ENCODE measurements at regions not wholly inside any gene's neighbourhood (a gene's known extent, or its start where the extent isn't known, plus 50 kb on each side); places are given as distances from the start of the nearest gene placed in this dataset.

DNA sequence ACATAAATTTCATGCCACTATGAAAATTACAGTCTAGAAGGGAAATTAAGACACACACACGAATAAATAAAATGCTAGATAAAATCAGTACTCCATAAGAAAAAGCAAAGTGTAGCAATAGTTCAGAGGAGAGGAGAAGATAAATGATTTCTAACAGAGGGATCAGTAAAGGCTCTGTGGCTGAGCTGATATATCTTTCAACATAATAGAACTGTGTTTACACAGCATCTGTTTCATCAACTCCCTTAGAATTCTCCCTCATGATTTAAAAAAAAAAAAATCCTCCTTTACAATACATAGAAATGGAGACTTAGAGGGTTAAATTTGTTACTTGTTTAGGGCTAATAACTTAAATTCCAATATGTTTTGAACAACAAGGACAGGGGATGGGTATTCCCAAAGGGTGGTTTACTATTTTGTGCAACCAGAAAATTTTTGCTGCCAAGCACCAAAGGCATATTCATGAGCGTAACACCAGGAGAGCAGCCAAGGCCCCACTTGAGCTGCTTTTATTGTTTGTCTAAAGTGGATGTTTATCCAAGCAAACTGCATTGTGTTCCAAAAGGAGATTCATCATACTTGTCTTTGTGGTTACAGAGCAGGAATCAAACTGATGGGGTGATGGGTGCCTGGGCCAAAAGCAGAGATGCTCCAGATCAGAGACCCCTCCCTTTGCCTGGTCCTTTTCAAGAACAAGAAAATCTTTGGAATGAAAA, 162.7 kb downstream of the BMP4 start:
- no peak for DNase-seq

DNA sequence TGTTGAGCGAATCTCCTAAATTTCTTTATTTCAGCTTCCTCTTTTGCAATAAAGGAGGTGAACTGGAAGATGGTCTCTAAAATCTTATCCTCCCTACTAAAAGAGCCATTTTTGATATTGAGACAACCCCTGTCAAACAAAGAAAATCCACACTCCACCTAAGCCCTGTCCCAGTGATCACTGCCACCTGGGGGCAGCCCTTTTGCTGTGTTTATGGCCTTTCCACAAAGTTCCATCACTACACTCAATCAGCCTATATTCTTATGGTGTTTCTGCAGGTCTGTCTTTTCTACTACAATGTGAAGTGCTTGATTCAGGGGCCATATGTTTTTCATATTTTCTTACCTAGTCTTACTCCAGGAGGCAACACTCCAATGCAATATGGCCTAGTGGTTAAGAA, 163.7 kb downstream of the BMP4 start:
- DNase-seq = no peak

DNA sequence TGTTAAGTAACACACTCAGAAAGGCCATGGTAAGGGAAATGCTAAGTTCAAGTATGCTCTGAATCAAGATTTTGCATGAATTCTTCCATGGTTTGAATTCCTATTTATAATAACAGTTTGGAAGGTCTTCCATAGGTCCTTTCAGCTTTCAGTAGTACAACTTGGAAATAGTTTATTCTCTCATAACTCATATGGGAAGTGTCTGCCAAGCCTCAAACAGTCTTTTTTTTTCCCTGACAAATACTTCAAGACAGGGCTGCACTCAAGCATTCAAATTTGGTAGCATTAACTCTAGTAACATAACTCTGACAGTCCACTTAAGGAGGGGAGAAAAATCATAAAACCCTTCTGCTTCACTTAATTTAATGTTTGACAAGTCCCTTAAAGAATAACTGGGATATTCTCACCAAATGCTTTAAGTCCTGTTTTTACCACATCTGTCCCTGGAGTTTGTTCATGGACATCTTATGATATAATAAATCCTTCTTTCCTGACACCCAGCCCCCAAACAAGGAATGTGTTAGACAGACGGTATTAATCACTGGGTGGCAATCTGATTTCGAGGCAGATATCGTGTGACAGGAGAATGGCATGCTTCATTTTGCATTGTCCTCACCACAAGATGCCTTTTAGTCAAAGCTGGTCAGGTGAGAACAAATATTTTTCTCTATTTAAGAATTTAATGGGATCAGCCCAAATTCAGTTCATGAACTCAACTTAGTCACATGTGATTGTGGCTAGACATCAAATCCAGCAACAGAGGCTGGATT, 165.7 kb downstream of the BMP4 start:
- no peak for DNase-seq

DNA sequence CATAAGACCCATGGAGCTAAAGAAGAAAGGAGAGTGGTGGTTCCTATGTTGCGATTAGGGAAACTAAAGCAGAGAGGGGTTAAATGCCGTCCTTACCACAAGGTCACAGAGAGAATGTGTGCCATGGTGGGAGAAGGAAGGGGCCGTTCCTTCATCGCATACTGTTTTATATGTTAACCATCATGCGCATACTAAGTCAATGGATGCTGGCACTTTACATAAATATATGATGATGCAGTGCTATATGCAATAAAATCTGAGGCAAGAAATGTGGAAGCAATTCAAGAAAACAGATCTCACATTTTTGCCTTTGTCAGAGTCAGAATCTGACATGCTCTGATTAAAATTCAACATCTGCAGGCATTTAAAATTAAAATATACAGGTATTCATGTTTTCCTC, 168.1 kb downstream of the BMP4 start:
- no peak for DNase-seq

DNA sequence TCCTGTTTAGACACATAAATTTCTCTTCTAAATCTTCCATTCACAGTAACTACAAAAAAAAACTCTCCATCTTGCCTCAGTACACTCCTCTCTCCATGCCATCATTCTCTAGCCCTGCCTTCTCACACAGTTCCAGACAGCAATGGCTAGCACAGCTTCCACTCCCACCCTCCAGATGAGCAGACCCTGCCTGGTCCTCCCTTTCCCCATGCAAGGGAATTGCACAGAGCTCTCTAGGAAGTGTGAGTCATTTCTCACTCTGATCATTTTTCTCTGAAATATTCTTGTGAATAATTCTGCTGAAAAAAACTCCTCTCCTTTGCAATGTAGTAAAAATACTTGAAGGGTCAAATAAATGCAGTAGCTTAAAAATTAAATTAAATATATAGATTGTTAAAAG, 170.6 kb downstream of the BMP4 start:
- DNase-seq = no peak

DNA sequence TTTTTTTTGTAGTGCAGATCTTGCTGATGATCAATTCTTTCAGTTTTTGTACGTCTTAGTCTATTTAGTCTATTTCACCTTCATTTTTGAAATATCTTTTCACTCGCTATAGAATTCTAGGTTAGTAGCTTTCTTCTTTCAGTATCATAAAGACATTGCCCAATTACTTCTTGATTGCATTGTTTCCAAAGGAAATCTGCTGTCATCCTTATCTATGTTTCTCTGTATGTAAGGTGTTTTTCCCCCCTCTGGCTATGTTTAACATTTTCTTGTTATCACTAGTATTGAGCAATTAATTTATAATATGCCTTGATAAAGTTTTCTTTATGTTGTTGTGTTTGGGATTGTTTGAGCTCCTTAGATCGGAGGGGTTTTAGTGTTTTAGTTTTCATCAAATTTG, 171.9 kb downstream of the BMP4 start:
- DNase-seq = no peak

DNA sequence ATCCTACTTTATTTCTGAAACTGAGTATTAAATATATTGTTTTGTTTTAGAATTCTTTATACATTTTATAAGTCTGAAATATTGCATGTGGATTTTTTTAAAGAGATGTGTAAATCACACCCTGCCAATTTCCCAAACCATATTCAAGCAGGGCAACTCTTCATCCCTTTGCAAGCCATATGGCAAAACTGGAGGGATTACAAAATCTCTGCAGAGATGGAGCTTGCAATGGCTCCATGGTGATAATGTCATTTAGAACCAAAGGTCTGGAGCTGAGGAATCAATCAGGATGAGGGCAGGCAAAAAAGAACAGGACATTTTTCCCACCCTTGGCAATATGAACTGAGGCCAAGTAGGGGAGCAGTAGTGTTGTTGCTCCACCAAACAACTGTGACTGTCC, 173.4 kb downstream of the BMP4 start:
- no peak for DNase-seq

DNA sequence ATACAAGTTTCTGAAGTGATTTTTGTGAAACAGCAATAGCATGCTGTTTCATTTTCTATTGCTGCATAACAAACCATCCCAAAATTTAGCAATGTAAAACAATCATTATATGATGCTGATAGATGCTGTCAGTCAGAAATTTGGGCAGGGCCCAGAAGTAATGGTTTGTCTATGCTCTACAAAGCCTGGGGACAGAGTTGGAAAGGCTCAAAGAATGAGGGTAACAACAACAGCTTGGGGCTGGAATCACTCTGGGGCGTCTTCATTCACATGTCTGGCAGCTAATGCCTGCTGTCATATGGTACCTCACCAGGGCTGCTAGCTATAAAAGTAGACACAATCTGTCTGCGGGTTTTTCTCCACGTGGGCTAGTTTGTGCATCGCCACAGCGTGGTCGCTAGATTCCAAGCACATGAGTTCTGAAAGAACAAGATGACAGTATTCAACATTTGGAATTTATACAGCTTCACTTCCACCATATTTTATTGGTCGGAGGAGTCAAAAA, 176.5 kb downstream of the BMP4 start:
- DNase-seq = no peak

DNA sequence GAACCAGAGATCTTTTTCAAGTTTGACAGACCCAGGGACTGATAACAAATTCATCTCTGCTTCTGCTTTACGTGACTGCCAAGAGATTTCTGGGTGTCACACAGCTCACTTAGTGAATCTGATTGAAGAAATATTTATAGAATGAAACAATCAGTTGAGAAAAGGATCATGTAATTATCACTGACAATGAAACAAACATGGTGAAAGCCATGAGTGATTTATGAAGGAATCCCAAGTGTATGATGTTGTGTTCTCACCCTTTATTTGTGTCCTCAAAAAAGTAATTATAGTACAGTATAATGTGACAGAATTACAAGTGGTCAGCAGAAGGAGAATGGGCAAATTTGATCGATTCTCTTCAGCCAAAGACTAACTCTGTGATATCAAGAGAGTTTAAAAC, 177.3 kb downstream of the BMP4 start:
- DNase-seq = no peak

DNA sequence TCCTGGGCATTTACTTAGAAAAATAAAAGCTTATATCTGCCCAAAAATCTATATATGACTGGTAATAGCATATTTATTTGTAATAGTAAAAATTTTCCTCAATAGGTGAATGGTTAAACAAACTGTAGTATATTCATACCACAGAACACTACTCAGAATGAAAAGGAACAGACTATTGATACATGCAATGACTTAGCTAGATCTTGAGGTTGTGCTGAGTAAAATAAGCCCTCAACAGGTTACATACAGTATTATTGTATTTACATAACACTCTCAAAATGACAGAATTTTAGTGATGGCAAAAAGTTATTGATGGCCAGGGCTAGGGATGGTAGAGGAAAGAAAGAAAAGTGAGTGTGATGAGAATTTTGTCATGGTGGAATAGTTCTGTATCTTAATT, 178.4 kb downstream of the BMP4 start:
- no peak for DNase-seq

DNA sequence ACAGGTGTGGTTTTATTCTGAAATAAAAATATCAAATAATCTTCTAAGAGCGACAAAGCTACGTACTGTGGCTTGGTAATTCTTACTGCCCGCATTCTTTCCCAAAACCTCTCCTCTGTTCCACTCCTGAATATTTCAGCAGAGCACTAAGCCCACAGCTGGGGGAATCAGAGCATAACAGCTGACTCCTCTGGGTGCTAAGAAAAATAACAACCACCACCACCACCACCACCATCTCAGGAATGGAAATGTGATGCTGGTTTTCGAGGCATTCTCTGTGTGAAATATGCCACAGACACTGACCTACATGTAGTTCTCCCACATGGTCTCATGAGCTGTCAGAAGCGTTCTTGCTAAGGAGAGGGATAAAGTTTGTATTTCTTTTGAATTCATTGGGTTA, 183.7 kb downstream of the BMP4 start:
- no peak for DNase-seq

DNA sequence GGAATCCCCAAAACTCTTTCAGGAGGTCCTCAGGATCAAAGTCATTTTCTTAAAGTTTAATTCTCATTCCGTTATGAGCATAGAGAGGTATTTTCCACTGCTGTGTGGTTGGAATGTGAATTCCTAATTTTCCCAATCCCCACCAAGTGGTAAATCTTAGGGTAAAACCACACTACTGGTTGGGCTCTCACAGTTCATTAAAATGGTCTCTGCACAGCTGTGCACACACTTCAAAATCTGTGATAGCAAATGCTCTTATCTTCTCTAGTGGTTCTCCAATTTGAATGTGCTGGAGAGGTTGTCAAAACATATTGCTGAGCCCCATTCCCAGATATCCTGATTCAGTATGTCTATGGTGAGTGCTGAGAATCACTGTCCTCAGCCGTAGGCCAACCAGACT, 189.1 kb downstream of the BMP4 start:
- DNase-seq = no peak

DNA sequence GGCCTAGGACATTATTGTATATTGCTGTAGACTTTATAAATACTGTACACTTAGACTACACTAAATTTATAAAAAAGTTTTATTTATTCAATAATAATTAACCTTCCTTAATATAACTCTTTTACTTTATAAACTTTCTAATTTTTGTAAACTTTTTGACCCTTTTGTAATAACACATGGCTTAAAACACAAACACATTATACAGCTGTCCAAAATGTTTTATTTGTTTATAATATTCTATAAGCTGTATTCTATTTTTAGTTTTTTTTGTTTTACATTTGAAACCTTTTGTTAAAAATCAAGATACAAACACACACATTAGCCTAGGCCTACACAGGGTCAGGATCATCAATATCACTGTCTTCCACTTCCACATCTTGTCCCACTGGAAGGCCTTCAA, 190.0 kb downstream of the BMP4 start:
- DNase-seq = no peak

DNA sequence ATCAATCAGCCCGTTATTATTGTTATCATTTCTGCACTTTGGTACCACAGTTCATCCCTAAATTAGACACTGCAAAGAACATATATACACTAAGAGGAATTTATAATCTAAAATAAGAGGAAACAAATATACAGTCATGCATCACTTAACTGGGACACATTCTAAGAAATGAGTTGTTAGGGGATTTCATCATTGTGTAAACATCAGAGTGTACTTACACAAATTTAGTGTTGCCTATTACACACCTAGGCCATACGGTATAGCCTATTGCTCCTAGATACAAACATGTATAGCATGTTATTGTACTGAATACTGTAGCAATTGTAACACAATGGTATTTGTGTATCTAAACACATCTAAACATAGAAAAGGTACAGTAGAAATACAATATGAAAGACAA, 190.5 kb downstream of the BMP4 start:
- DNase-seq = no peak

DNA sequence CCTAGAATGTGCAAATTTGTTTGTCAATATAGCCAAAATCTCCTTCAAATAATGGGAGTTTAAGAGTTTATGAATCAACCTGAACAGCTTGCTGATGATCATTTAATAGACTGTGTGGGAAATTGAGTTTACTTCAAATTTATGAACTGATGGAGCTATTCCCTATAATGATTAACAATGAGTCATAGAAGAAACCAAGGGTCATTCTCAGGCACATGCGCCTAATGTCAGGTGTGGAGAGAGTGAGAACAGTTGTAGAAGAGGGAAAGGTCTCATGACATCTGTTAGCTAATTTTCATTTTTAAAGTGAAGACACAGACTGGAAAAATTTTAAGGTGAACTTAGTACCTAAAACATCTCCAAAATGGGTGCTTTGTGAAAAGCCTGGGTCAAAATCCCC, 191.8 kb downstream of the BMP4 start:
- DNase-seq = no peak

DNA sequence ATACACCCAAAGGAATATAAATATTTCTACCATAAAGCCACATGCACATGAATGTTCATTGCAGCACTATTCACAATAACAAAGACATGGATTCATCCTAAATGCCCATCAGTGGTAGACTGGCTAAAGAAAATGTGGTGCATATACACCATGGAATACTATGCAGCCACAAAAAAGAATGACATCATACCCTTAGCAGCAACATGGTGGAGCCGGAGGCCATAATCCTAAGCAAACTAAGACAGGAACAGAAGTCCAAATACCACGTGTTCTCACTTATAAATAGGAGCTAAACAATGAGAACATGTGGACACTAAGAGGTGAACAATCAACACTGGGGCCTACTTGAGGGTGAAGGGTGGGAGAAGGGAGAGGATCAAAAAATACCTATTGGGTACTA, 198.5 kb downstream of the BMP4 start:
- no peak for DNase-seq

DNA sequence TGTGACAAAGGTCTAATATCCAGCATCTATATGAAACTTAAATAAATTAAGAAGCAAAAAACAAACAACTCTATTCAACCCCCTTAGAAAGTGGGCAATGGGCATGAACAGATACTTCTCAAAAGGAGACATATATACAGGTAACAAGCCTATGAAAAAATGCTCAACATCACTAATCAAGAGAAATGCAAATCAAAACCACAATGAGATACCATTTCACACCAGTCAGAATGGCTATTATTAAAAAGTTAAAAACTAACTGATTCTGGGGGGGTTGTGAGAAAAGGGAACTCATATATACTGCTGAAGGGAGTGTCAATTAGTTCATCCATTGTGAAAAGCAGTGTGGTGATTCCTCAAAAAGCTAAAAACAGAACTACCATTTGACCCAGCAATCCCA, 198.9 kb downstream of the BMP4 start:
- DNase-seq = no peak

DNA sequence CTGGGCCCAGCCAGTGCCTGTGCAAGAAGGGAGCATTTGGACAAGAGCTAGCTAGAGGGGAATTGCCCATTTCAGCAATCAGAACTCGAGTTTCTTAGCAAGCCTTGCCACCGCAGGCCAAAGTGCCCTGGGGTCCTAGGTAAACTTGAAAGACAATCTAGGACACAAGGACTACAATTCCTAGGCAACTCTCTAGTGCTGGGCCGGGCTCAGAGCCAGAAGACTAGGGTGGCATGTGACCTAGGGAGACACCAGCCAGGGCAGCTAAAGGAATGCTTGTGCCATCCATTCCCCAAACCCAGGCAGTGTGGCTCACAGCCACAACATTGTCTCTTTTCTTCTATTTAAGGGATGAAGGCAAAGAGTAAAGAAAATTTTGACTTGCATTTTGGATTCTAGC, 205.0 kb downstream of the BMP4 start:
- DNase-seq = no peak

DNA sequence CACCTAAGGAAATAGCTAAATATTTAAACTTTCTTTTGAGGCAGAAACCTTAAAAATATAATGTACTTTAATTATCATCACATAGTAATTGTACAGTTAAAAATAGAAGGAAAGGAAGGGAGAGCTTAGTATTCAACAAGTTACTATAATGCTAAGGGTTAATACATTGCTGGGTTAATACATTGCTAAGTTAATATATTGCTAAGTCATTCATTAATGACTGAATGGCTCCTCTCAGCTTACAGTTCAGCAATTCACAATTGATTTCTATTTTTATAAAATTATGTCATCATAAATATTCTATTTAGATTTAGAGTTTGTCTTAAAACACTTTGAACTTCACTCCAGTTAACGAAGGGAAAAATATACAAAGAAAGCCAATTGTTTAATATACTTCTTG, 207.9 kb downstream of the BMP4 start:
- no peak for DNase-seq

DNA sequence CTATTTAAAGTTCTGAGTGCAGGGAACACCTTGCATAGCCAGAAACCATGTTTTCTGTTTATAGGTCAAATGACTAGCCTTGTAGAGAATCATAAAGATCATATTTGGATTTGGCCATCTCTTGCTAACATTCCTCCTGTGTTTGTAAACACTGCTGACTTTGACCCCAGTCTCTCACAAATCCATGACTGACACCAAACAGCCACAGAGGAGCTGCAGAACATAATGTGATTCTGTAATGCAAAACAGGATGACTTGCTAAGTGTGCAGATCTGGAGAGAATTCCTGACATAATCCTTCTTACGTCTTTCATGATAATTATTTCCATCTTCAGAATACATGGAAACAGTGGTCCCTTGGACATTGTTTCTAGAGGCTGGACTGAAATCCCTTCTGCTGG, 211.8 kb downstream of the BMP4 start:
- DNase-seq = no peak

DNA sequence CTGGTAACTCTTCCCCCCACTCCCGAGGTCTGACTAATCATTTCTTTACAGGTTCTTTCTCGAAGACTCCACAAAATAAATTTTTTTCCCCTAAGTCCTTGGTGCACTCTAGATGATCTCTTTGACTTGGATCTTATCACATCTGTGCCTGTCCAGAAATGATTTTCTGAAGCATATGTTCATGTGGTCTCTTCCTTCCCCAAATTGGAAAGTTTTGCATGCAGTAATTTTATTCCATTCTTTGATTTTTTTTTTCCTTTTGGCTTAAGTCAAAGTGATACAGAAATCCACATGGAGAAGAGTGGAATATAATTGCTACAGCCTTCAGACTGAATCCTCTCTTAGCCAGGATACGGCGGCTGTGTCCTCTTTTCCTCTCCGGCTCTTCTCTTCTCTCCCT, 213.3 kb downstream of the BMP4 start:
- DNase-seq = no peak

DNA sequence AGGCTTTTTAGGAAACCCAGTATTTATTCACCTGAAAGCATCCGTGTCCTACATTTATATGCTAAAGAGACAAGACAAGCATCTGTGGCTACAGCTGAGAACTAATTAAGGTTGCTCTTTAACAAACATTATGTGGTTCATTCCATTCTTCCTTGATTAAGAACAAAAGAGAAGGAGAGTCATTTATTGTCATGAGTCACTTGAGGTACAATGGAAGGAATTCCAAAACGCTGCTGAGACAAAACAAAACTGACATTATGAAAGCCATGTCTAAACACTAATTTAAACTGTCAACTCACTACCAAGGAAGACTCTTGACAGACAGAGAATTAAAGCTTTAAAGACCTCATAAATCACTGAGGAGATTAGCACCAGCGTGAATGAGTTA, 214.4 kb downstream of the BMP4 start:
- DNase-seq = no peak

DNA sequence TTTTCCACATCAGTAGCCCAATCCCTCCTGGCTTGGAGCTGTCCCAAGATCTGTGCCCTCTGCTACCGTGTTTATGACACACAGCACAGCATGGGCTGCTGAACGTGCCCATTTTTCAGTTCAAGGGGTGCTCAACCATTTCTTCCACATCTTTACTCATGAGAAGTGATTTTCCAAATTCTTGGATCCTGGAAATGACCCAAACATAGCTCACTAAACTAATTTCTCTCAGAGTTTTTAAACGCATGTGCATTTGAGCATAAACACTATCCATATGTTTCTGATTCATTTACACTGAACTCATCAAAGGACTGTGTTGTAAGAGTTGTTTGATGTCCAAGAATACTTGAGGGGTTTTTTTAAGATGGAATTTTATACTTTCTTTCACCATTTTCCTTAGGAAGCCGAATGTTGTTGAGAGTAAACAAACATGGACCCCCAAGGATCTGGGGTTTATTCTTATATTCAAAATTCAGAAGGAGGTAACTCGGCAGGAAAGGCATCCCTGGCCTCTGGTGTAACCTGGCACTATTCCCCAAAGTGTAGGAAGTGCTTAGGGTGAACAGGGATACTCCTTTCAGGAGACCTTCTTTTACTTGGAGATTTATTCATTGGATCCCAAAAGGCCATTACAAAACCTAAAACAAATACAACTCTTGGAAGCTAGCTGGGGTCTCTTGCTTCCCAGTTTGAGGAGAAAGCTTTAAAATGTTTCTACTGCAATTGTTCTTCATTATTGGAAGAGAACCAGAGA, 215.0 kb downstream of the BMP4 start:
- no peak for DNase-seq

DNA sequence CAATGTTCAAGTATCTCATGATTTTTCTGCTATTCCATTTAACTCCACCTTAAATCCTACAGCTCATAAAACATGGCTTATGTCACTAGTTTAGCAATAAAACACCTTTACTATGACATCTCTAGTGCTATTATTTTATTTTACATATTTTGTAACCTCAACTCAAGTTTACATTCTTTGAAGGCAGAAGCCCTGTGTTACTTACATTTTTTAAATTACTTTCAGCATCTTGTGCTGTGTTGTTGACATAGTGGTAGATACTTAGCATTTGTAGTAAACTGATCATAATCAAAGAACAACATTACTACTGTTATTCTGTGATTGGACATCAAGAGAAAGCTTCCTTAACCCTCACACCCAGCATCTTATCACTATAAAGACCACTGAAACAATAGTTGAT, 216.1 kb downstream of the BMP4 start:
- no peak for DNase-seq

Measured in effector CD8-positive, alpha-beta T cell (primary cell).